ENCODE measurements at regions not wholly inside any gene's neighbourhood (a gene's known extent, or its start where the extent isn't known, plus 50 kb on each side); places are given as distances from the start of the nearest gene placed in this dataset.

GRCh38 chr5:174311531-174312269 lies 266.2 kb downstream of the NSG2 start (continued):
- TF ChIP-seq BACH1 (IDR thresholded peaks at IDR 0.05; ENCODE audit: borderline replicate concordance), result peak; percentile 32; the same call in 1 of the 2 replicates
- no peak for TF ChIP-seq PAX8 (IDR thresholded peaks at IDR 0.05)
- TF ChIP-seq USF1 (IDR thresholded peaks at IDR 0.05; ENCODE audit: borderline replicate concordance, extremely low read length, insufficient read depth, low read depth, low read length), result no peak
- TF ChIP-seq TCF3 (IDR thresholded peaks at IDR 0.05; ENCODE audit: borderline replicate concordance, insufficient read depth, low read depth, low read length), result 0 out of 2 replicates have a peak, but pooled peaks have one; percentile 25
- TF ChIP-seq SUPT20H (IDR thresholded peaks at IDR 0.05; ENCODE audit: borderline replicate concordance, control insufficient read depth, low read depth, low read length), result no peak
- no peak for TF ChIP-seq HDGF (IDR thresholded peaks at IDR 0.05)
- no peak for TF ChIP-seq SP1 (IDR thresholded peaks at IDR 0.05; ENCODE audit: low read depth, low read length)
- no peak for TF ChIP-seq BCL11A (IDR thresholded peaks at IDR 0.05; ENCODE audit: low read depth, low read length)
- no peak for TF ChIP-seq GABPA (IDR thresholded peaks at IDR 0.05; ENCODE audit: low read depth)
- no peak for TF ChIP-seq ZNF622 (IDR thresholded peaks at IDR 0.05)
- no peak for TF ChIP-seq BRCA1 (IDR thresholded peaks at IDR 0.05; ENCODE audit: low read depth, low read length)
- no peak for TF ChIP-seq ZBTB11 (CRISPR knock-in tag; IDR thresholded peaks at IDR 0.05)
- peak; percentile 66 for TF ChIP-seq YY1 (IDR thresholded peaks at IDR 0.05; ENCODE audit: low read depth, low read length)
- TF ChIP-seq PBX3 (IDR thresholded peaks at IDR 0.05; ENCODE audit: insufficient replicate concordance, low read depth, low read length), result no peak
- TF ChIP-seq ZZZ3 (IDR thresholded peaks at IDR 0.05; ENCODE audit: control insufficient read depth, insufficient read length, low read depth), result no peak
- TF ChIP-seq MAX (IDR thresholded peaks at IDR 0.05; ENCODE audit: low read depth, low read length), result no peak
- no peak for TF ChIP-seq KDM1A (IDR thresholded peaks at IDR 0.05; ENCODE audit: borderline replicate concordance)
- no peak for TF ChIP-seq IRF4 (IDR thresholded peaks at IDR 0.05; ENCODE audit: low read depth, low read length)
- peak; percentile 93 for TF ChIP-seq SMC3 (IDR thresholded peaks at IDR 0.05; ENCODE audit: borderline replicate concordance, low read length)
- TF ChIP-seq ZBTB33 (IDR thresholded peaks at IDR 0.05), result no peak
- TF ChIP-seq TBL1XR1 (IDR thresholded peaks at IDR 0.05; ENCODE audit: low read depth, low read length), result no peak
- TF ChIP-seq MLLT1 (IDR thresholded peaks at IDR 0.05), result no peak

Data from GM12878 (cell line).